ENCODE measurements at regions not wholly inside any gene's neighbourhood (a gene's known extent, or its start where the extent isn't known, plus 50 kb on each side); places are given as distances from the start of the nearest gene placed in this dataset.

DNA sequence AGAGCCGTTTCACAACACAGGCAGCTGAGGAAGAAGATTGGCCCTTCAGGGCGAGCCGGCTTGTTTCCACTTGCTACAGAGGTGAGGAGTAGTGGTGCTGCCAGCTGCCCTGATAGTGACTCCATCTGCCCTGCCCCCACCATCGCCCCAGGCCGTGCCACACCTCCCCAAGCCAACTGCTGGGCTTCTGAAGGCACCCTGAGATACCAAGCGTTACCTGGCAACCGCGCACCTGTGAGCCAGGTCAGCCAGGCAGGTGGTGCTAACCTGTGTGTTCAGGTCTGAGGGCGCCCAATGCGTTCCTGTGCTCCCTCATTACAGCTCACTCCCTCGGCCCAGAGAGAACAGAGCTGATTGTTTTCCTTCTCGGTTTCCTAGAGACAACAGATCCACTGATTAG is 299.1 kb upstream of the ID4 start:
- TF ChIP-seq, protein P1, sequence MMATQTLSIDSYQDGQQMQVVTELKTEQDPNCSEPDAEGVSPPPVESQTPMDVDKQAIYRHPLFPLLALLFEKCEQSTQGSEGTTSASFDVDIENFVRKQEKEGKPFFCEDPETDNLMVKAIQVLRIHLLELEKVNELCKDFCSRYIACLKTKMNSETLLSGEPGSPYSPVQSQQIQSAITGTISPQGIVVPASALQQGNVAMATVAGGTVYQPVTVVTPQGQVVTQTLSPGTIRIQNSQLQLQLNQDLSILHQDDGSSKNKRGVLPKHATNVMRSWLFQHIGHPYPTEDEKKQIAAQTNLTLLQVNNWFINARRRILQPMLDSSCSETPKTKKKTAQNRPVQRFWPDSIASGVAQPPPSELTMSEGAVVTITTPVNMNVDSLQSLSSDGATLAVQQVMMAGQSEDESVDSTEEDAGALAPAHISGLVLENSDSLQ (IDR thresholded peaks at IDR 0.05), result no peak
- TF ChIP-seq TARDBP (IDR thresholded peaks at IDR 0.05) (no peak), FOXM1 (IDR thresholded peaks at IDR 0.05; ENCODE audit: borderline replicate concordance) (no peak), FOXA1 (IDR thresholded peaks at IDR 0.05) (no peak), ARNT (IDR thresholded peaks at IDR 0.05) (no peak), ELF4 (IDR thresholded peaks at IDR 0.05) (no peak), ZNF384 (IDR thresholded peaks at IDR 0.05) (no peak), L3MBTL2 (conservative IDR thresholded peaks at IDR 0.05) (no peak), SP1 (IDR thresholded peaks at IDR 0.05) (no peak)

Measured in HEK293T (cell line).